Uterus (tissue), 2 donors: ENCODE measurements at regions not wholly inside any gene's neighbourhood (a gene's known extent, or its start where the extent isn't known, plus 50 kb on each side); places are given as distances from the start of the nearest gene placed in this dataset.

Experiments used
- POLR2A ChIP-seq, 2 donors: fragments of 450-650 bp; IDR thresholded peaks; one replicate each; pipeline ENCODE4 v1.6.1; 2016; ENCODE audit warnings: antibody characterized with exemption in 2 of 2, mild to moderate bottlenecking in 1 of 2, moderate library complexity in 1 of 2
- TF ChIP-seq, protein P1 (sequence below), 4 experiments: fragments of 200-600 bp in 2 of 4; fragments of 450-650 bp in 2 of 4; sonication (generic) in 2 of 4; IDR thresholded peaks; one replicate each; pipeline ENCODE4 v1.5.1; 2016 to 2019; ENCODE audit warnings: antibody characterized with exemption in 4 of 4, mild to moderate bottlenecking in 2 of 4, moderate library complexity in 1 of 4

GRCh38 chr2:120513776-120514357 is 167.9 kb downstream of the INHBB start:
- TF ChIP-seq, protein P1, sequence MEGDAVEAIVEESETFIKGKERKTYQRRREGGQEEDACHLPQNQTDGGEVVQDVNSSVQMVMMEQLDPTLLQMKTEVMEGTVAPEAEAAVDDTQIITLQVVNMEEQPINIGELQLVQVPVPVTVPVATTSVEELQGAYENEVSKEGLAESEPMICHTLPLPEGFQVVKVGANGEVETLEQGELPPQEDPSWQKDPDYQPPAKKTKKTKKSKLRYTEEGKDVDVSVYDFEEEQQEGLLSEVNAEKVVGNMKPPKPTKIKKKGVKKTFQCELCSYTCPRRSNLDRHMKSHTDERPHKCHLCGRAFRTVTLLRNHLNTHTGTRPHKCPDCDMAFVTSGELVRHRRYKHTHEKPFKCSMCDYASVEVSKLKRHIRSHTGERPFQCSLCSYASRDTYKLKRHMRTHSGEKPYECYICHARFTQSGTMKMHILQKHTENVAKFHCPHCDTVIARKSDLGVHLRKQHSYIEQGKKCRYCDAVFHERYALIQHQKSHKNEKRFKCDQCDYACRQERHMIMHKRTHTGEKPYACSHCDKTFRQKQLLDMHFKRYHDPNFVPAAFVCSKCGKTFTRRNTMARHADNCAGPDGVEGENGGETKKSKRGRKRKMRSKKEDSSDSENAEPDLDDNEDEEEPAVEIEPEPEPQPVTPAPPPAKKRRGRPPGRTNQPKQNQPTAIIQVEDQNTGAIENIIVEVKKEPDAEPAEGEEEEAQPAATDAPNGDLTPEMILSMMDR (IDR thresholded peaks at IDR 0.05) = no peak
- TF ChIP-seq POLR2A (IDR thresholded peaks at IDR 0.05) = no peak
